CD14-positive monocyte (primary cell): ENCODE measurements at regions not wholly inside any gene's neighbourhood (a gene's known extent, or its start where the extent isn't known, plus 50 kb on each side); places are given as distances from the start of the nearest gene placed in this dataset.

Experiments
- DNase-seq, 3 donors: peaks; one replicate each; pipeline ENCODE4 v3.0.0-alpha.2; 2011 to 2022
- H2AFZ ChIP-seq: 2 replicates; pipeline ENCODE4 v1.6.0; 2012; ENCODE audit warnings: mild to moderate bottlenecking, low read depth, low read length, inconsistent platforms; ENCODE audit not compliant: insufficient read depth, poor library complexity, severe bottlenecking
- H3K27ac ChIP-seq, 2 donors: 1 replicate in 1 of 2; 2 replicates in 1 of 2; pipeline ENCODE4 v1.5.1; 2012 to 2013; ENCODE audit warnings: low read length in 2 of 2, control low read depth in 1 of 2, inconsistent platforms in 1 of 2, low read depth in 1 of 2, mild to moderate bottlenecking in 1 of 2
- H3K27me3 ChIP-seq, 2 donors: one replicate each; pipeline versions ENCODE4 v1.6.0 to v1.6.1; 2011 to 2013; ENCODE audit warnings: low read length in 2 of 2; ENCODE audit not compliant: control insufficient read depth in 2 of 2, insufficient read depth in 2 of 2
- H3K36me3 ChIP-seq, 2 donors: replicated peaks in 1 of 2; 1 replicate in 1 of 2; 2 replicates in 1 of 2; pipeline versions ENCODE4 v1.5.1 to v1.6.1; 2012 to 2013; ENCODE audit warnings: low read length in 2 of 2, control low read depth in 1 of 2, inconsistent platforms in 1 of 2, mild to moderate bottlenecking in 1 of 2; ENCODE audit not compliant: insufficient read depth in 2 of 2, control insufficient read depth in 1 of 2
- H3K4me1 ChIP-seq, 2 donors: 1 replicate in 1 of 2; 2 replicates in 1 of 2; pipeline versions ENCODE4 v1.5.1 to v1.6.1; 2012 to 2013; ENCODE audit warnings: low read length in 2 of 2, control low read depth in 1 of 2, inconsistent platforms in 1 of 2, mild to moderate bottlenecking in 1 of 2, moderate library complexity in 1 of 2; ENCODE audit not compliant: insufficient read depth in 2 of 2, control insufficient read depth in 1 of 2
- H3K4me2 ChIP-seq: replicated peaks from 2 replicates; pipeline ENCODE3; 2012; ENCODE audit warnings: low read length, moderate library complexity, mild to moderate bottlenecking; ENCODE audit not compliant: poor library complexity, severe bottlenecking; ENCODE audit errors: extremely low read depth
- H3K4me3 ChIP-seq, 3 experiments: fragments of 200-600 bp in 1 of 3; sonication (generic) in 1 of 3; replicated peaks in 1 of 3; 1 replicate in 2 of 3; 2 replicates in 1 of 3; pipeline ENCODE4 v1.5.1; 2011 to 2013; ENCODE audit warnings: low read length in 3 of 3, mild to moderate bottlenecking in 3 of 3, control low read depth in 2 of 3, low read depth in 2 of 3, inconsistent platforms in 1 of 3, moderate library complexity in 1 of 3
- H3K79me2 ChIP-seq: 2 replicates; pipeline ENCODE4 v1.6.0; 2012; ENCODE audit warnings: mild to moderate bottlenecking, control low read depth, inconsistent platforms, low read length, moderate library complexity; ENCODE audit not compliant: insufficient read depth
- H3K9ac ChIP-seq: 2 replicates; pipeline ENCODE4 v1.6.0; 2017; ENCODE audit warnings: low read length, mild to moderate bottlenecking; ENCODE audit not compliant: insufficient read depth, poor library complexity, severe bottlenecking
- H3K9me3 ChIP-seq, 2 donors: replicated peaks in 1 of 2; 1 replicate in 1 of 2; 2 replicates in 1 of 2; pipeline versions ENCODE4 v1.5.1 to v1.6.1; 2012 to 2013; ENCODE audit warnings: low read length in 2 of 2, control low read depth in 1 of 2; ENCODE audit not compliant: control insufficient read depth in 1 of 2, insufficient read depth in 1 of 2
- H4K20me1 ChIP-seq: 2 replicates; pipeline ENCODE4 v1.6.0; 2012; ENCODE audit warnings: mild to moderate bottlenecking, low read length, control low read depth, moderate library complexity; ENCODE audit not compliant: insufficient read depth
- H3K27ac Mint-ChIP-seq, 7 donors: one replicate each; pipeline ENCODE4 v1.8.0; 2020; ENCODE audit warnings: mild to moderate bottlenecking in 7 of 7, mixed read lengths in 7 of 7, moderate library complexity in 6 of 7, inconsistent platforms in 2 of 7
- H3K27me3 Mint-ChIP-seq, 3 donors: one replicate each; pipeline ENCODE4 v1.8.0; 2021 to 2022; ENCODE audit warnings: low read depth in 3 of 3, mild to moderate bottlenecking in 3 of 3, mixed read lengths in 3 of 3, moderate library complexity in 3 of 3, inconsistent platforms in 1 of 3
- H3K36me3 Mint-ChIP-seq, 2 donors: one replicate each; pipeline ENCODE4 v1.8.0; 2020; ENCODE audit warnings: mixed read lengths in 2 of 2, inconsistent platforms in 1 of 2, mild to moderate bottlenecking in 1 of 2
- H3K4me1 Mint-ChIP-seq: one replicate; pipeline ENCODE4 v1.8.0; 2020; ENCODE audit warnings: mild to moderate bottlenecking, mixed read lengths
- H3K4me3 Mint-ChIP-seq, 2 donors: one replicate each; pipeline ENCODE4 v1.8.0; 2020; ENCODE audit warnings: mild to moderate bottlenecking in 2 of 2, mixed read lengths in 2 of 2, moderate library complexity in 1 of 2
- H3K9me3 Mint-ChIP-seq, 7 donors: one replicate each; pipeline ENCODE4 v1.8.0; 2020 to 2022; ENCODE audit warnings: mixed read lengths in 7 of 7, mild to moderate bottlenecking in 6 of 7, moderate library complexity in 6 of 7, inconsistent platforms in 2 of 7
- CTCF ChIP-seq: fragments of 200-600 bp; IDR thresholded peaks from one replicate; pipeline ENCODE4 v1.8.0; 2022; ENCODE audit warnings: antibody characterized with exemption, mild to moderate bottlenecking
- WGBS: methylation state at CpG from one replicate; pipeline ENCODE4 v1.1.5; 2013; ENCODE audit warnings: missing lambda C conversion rate; ENCODE audit not compliant: insufficient coverage; 5-methylcytosine and 5-hydroxymethylcytosine counted together
- intact Hi-C, 2 donors: fragments of 100-400 bp; cut with micrococcal nuclease; formaldehyde crosslinking; loops; one replicate each; pipeline versions ENCODE4 v1.15.0 to v1.15.1; 2023

GRCh38 chr12:75628916-75629315, 117.5 kb upstream of the KRR1 start:
- no peak overlapping the region for H3K4me3 ChIP-seq
- H3K4me2 ChIP-seq: no peak overlapping the region
- H3K27ac ChIP-seq: no peak overlapping the region
- Mint-ChIP-seq H3K4me1 (no peaks in the 10 kb centered on the region), H3K4me3 (no peak overlapping the region), H3K36me3 (no peaks in the 10 kb centered on the region), H3K9me3 (peaks cover 0 to 5% (median 2%) of the 10 kb centered on the region in 7 donors), H3K27me3 (peaks cover 0 to 2% (median 0%) of the 10 kb centered on the region in 3 donors), H3K27ac (no peak overlapping the region)
- H3K4me1 ChIP-seq: no peaks in the 10 kb centered on the region
- H3K9me3 ChIP-seq: no peaks in the 10 kb centered on the region
- H3K36me3 ChIP-seq: no peaks in the 10 kb centered on the region
- DNase-seq: no peak
- no peaks in the 10 kb centered on the region for H3K79me2 ChIP-seq
- H3K9ac ChIP-seq: no peak overlapping the region
- H2AFZ ChIP-seq: no peak overlapping the region
- TF ChIP-seq CTCF: no peak
- no peaks in the 10 kb centered on the region for H3K27me3 ChIP-seq
- no peaks in the 10 kb centered on the region for H4K20me1 ChIP-seq
- intact Hi-C loops: no loop called here

- Histone ChIP-seq H2AFZ (no peak overlapping the region), H3K4me2 (no peak overlapping the region), H3K9me3 (no peaks in the 10 kb centered on the region), H4K20me1 (no peaks in the 10 kb centered on the region), H3K9ac (no peak overlapping the region), H3K4me3 (no peak overlapping the region), H3K4me1 (no peaks in the 10 kb centered on the region), H3K27me3 (no peaks in the 10 kb centered on the region), H3K36me3 (no peaks in the 10 kb centered on the region), H3K27ac (no peak overlapping the region), H3K79me2 (no peaks in the 10 kb centered on the region)
- intact Hi-C loops: no loop called here
- Mint-ChIP-seq H3K4me3 (no peak overlapping the region), H3K27me3 (peaks cover 0 to 2% (median 0%) of the 10 kb centered on the region in 3 donors), H3K27ac (no peak overlapping the region), H3K9me3 (peaks cover 0 to 5% (median 2%) of the 10 kb centered on the region in 7 donors), H3K4me1 (no peaks in the 10 kb centered on the region), H3K36me3 (no peaks in the 10 kb centered on the region)
- TF ChIP-seq CTCF: no peak
- no peak for DNase-seq
- no CpG with 5 or more reads among the region's 1 CpG for WGBS
These were observed 117.1 kb upstream of the KRR1 start for GRCh38 chr12:75628511-75628910.
